Large intestine (tissue), 3 donors: ENCODE measurements at regions not wholly inside any gene's neighbourhood (a gene's known extent, or its start where the extent isn't known, plus 50 kb on each side); places are given as distances from the start of the nearest gene placed in this dataset.
"Not testable (repeated sequence)": the region's sequence is repeated elsewhere in the genome, so short reads cannot be mapped to it uniquely, and the experiment has no call there.

Experiments used
- DNase-seq, 2 donors: peaks; one replicate each; pipeline versions ENCODE4 v3.0.0 to v3.0.0-alpha.2; 2013
- H3K27ac ChIP-seq: one replicate; pipeline ENCODE4 v1.5.1; 2013; ENCODE audit warnings: low read length
- H3K27me3 ChIP-seq: 2 replicates; pipeline ENCODE4 v1.6.1; 2013; ENCODE audit warnings: low read length; ENCODE audit not compliant: control insufficient read depth, insufficient read depth
- H3K36me3 ChIP-seq: 2 replicates; pipeline ENCODE4 v1.6.1; 2013; ENCODE audit warnings: low read length; ENCODE audit not compliant: control insufficient read depth, insufficient read depth
- H3K4me1 ChIP-seq: one replicate; pipeline ENCODE4 v1.6.1; 2013; ENCODE audit warnings: low read length; ENCODE audit not compliant: control insufficient read depth, insufficient read depth
- H3K4me3 ChIP-seq: one replicate; pipeline ENCODE4 v1.5.1; 2013; ENCODE audit warnings: low read length
- H3K9me3 ChIP-seq: one replicate; pipeline ENCODE4 v1.6.1; 2013; ENCODE audit warnings: mild to moderate bottlenecking, low read depth, low read length, moderate library complexity; ENCODE audit not compliant: control insufficient read depth
- WGBS: methylation state at CpG from one replicate; pipeline ENCODE4 v1.1.5; 2013; ENCODE audit warnings: low lambda C conversion rate; ENCODE audit not compliant: insufficient coverage; 5-methylcytosine and 5-hydroxymethylcytosine counted together

DNA sequence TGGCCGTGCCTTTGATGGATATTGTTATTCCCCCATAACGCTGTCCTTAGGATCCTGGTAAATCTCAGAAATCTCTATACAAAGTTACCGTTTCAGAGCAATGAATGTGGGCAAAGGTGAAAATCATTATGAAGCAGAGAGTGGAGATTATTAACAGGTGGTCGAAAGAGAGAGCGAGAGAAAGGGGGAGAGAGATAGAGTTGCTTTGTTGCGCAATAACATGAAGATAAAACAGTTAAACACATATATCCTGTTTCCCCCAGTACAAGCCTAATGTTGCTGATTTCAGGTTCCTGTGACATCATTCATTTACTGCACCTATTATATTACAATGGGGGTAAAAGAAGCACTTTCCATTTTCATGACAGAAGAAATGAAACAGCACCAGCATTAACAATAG lies 535.4 kb upstream of the RBFOX1 start:
- no peaks in the 10 kb centered on the region for H3K27me3 ChIP-seq
- no peak overlapping the region for H3K4me3 ChIP-seq
- H3K27ac ChIP-seq, result no peak overlapping the region
- WGBS, result 7% methylated on average over 3 of the region's 6 CpGs
- no peaks in the 10 kb centered on the region for H3K4me1 ChIP-seq
- no peaks in the 10 kb centered on the region for H3K36me3 ChIP-seq
- no peaks in the 10 kb centered on the region for H3K9me3 ChIP-seq
- no peak for DNase-seq

DNA sequence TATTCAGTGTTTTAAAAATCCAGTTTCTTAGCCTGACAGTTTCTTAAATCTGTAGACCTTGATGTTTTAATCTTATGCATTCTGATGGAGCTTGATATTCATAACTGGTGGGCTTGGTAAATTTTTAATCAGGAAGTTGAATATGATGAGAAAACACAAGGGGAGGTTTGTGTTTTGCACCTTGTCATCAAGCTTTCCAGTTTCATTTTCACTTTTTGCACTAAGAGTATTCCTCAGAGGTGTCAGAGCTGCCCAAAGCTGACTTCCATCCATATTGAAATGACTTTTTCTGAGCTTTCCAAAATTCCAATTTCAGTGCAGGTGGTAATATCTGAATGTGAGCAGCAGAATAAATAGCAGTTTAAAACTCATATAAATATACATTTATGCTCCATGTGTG lies 555.0 kb upstream of the RBFOX1 start:
- Histone ChIP-seq H3K27ac (no peak overlapping the region), H3K36me3 (no peaks in the 10 kb centered on the region), H3K9me3 (no peaks in the 10 kb centered on the region), H3K4me3 (no peak overlapping the region), H3K4me1 (no peaks in the 10 kb centered on the region), H3K27me3 (no peaks in the 10 kb centered on the region)
- peak in 1 of 2 donors; percentile 17 for DNase-seq

DNA sequence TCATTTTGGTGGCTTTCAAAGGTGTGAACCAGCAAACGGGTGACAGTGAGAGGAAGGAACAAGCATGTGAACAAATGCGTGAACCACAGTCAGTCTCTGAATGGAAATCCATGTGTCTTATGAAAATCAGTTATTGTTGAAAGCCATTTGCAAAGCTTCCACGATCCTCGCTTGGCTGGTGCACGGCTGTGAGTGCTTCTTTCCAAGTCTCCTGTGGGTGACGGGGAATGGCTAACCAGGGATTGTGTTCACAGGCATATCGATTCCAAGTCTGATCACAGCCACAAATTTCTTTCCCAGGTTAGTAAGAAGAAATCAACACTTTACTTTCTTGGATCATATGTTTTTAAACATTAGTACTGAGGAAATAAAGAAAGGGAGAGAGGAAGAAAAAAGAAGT lies 556.9 kb upstream of the RBFOX1 start:
- no peaks in the 10 kb centered on the region for H3K36me3 ChIP-seq
- H3K4me3 ChIP-seq, result no peak overlapping the region
- no peak overlapping the region for H3K27ac ChIP-seq
- 100% methylated on average over 1 of the region's 7 CpGs for WGBS
- DNase-seq, result no peak
- H3K4me1 ChIP-seq, result no peaks in the 10 kb centered on the region
- H3K9me3 ChIP-seq, result no peaks in the 10 kb centered on the region
- H3K27me3 ChIP-seq, result no peaks in the 10 kb centered on the region

DNA sequence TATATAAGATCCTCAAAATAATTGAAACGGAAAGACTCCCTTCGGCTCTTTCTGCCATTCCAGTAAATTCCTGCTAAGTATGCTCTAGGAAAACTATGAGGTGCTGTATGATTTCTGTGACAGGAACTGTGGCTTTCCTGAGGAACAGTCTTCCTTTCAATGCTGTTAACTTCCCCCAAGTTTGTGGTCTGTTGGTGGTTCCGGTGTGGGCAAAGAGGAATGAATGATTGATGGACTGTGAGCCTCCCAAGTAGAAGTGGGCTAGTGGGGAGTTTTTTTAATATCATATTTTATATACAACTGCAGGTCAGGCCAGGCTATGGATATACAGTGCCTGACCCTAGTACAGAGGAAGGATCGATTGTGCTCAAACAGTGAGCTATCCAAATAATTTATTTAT lies 560.7 kb upstream of the RBFOX1 start:
- Histone ChIP-seq H3K4me1 (no peaks in the 10 kb centered on the region), H3K27me3 (no peaks in the 10 kb centered on the region), H3K9me3 (no peaks in the 10 kb centered on the region), H3K4me3 (no peak overlapping the region), H3K27ac (no peak overlapping the region), H3K36me3 (no peaks in the 10 kb centered on the region)
- no peak for DNase-seq
- WGBS, result no CpG with 5 or more reads among the region's 4 CpGs

DNA sequence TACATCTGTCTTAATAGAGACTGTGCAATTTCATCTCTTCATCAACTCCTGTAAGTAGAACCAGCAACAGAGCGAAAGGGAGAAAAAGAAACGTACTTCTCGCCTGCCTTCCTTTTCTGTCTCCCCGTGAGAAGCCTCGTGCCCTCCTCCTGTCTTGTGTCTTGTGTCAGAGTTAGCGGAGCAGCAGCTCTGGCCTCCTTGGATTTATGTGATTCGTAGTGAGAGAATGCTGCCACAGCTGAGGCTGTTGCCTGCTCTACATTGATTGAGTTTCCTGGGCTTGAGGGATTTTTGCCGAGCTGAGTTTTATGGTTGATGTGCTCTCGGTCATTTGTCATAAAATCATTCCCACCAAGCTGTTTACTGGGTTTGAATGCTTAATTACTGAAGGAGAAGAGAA lies 579.1 kb upstream of the RBFOX1 start:
- DNase-seq, result no peak
- H3K4me1 ChIP-seq, result no peaks in the 10 kb centered on the region
- WGBS, result no CpG with 5 or more reads among the region's 9 CpGs
- no peaks in the 10 kb centered on the region for H3K36me3 ChIP-seq
- no peaks in the 10 kb centered on the region for H3K9me3 ChIP-seq
- H3K4me3 ChIP-seq, result no peak overlapping the region
- H3K27me3 ChIP-seq, result no peaks in the 10 kb centered on the region
- H3K27ac ChIP-seq, result no peak overlapping the region

DNA sequence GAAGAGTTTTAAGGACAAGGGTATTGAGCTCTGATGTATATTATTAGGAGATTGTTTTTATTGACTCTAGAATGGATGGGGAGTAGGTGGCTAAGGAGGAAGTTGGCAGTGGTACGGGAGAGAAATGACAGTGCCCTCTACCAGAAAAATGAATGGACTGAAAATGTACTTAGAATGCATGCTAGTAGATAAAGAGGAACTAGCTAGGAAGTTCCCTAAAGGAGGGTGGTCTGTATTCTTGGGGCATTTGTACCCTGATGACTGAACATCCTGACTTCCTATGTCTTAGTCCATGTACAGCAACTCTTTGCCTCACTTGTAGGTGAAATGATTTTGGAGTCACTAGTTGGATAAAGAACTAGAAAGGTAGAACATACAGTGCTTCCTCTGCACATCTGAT lies 581.5 kb upstream of the RBFOX1 start:
- Histone ChIP-seq H3K27ac (no peak overlapping the region), H3K4me1 (no peaks in the 10 kb centered on the region), H3K36me3 (no peaks in the 10 kb centered on the region), H3K4me3 (no peak overlapping the region), H3K9me3 (no peaks in the 10 kb centered on the region), H3K27me3 (no peaks in the 10 kb centered on the region)
- DNase-seq, result no peak
- WGBS, result 86% methylated on average over 1 of the region's 1 CpG

DNA sequence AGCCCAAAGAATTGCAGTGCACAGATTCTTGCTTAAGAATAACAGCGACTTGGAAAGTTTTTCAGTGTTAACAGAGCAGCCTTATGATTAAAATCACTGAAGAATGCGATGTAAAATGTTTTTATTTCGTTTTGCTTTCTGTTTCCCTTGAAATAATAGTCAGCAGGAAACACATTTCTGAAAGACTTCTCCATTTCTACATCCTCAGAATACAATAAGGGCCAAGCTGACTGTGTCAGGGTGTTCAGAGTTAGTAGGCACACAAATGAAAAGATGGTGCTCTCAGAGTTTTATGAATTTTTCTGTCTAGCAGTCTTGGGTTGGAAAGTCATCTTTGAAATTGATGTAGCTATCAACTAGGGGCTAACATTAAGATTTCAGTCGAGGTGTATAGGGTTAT lies 582.9 kb upstream of the RBFOX1 start:
- Histone ChIP-seq H3K27me3 (no peaks in the 10 kb centered on the region), H3K9me3 (no peaks in the 10 kb centered on the region), H3K4me1 (no peaks in the 10 kb centered on the region), H3K4me3 (no peak overlapping the region), H3K27ac (no peak overlapping the region), H3K36me3 (no peaks in the 10 kb centered on the region)
- no peak for DNase-seq
- WGBS, result 61% methylated on average over 3 of the region's 4 CpGs

DNA sequence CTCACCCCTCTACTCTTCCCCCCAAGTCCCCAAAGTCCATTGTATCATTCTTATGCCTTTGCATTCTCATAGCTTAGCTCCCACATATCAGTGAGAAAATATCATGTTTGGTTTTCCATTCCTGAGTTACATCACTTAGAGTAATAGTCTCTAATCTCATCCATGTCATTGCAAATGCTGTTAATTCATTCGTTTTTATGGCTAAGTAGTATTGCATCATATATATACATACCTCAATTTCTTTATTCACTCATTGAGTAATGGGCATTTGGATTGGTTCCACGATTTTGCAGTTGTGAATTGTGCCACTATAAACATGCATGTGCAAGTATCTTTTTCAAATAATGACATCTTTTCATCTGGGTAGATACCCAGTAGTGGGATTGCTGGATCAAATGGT lies 596.3 kb upstream of the RBFOX1 start:
- H3K27ac ChIP-seq, H3K9me3 ChIP-seq, H3K4me3 ChIP-seq, H3K27me3 ChIP-seq, H3K36me3 ChIP-seq, DNase-seq, H3K4me1 ChIP-seq: not testable (repeated sequence)
- WGBS, result no CpG with 5 or more reads among the region's 2 CpGs

DNA sequence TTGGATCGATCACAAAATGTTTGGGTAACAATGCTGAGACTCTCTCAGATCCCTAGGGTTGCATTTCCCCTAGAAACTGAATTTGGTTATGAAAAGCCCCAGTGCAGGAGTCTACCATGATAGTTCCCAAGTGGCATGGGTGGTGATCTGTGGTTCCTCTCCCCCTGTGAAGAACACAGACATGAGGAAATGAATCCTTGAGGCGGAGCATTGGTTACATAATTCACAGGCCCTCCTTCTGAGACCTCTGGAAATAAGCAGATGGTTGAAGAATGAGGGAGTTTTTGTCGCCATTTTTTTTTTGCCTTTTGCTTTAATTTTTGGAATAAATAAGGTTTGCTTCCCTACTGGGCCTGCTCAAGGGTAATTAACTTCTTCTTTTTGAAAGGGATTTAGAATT lies 597.0 kb upstream of the RBFOX1 start:
- Histone ChIP-seq H3K27ac (no peak overlapping the region), H3K4me3 (no peak overlapping the region), H3K9me3 (no peaks in the 10 kb centered on the region), H3K4me1 (no peaks in the 10 kb centered on the region), H3K36me3 (no peaks in the 10 kb centered on the region), H3K27me3 (no peaks in the 10 kb centered on the region)
- no peak for DNase-seq
- no CpG with 5 or more reads among the region's 3 CpGs for WGBS

DNA sequence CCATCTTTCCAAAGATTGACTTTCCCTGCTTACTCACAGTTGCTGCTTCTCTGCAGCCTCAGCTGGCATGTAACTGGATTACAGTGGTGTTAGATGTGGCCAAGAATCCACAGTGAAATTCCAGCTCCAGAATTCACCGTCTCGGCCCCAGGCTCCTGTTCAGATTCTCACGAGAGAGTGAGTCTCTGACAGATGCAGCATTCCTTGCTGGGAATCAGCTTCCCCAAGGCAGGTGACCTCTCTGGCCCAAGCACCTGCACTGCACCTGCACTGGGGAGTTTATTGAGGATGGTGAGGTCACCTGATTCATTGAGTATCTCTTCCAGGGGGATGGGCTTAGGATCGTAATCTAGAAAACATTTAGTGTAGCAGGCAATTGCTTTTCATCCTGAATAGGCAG lies 600.5 kb upstream of the RBFOX1 start:
- H3K36me3 ChIP-seq, result no peaks in the 10 kb centered on the region
- DNase-seq, result no peak
- no CpG with 5 or more reads among the region's 4 CpGs for WGBS

DNA sequence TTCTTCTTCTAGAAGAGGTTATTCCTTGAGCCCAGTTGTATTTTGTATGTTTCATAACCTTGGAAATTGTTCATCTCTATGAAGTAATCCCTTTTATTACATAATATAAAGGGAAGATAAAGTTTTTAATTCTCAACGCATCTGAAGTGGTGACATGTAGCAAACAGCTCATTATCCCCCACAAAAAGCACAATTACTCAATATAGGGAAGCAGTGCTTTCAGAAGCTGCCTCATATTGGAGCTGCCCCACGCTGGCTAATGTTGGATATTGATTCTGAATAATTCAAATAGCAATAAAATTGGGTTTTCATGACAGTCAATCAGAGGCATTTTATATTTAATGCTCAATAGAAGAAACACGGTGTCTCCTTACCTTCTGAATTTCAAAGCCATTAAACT lies 604.3 kb upstream of the RBFOX1 start:
- no peak for DNase-seq
- Histone ChIP-seq H3K27me3 (no peaks in the 10 kb centered on the region), H3K27ac (no peak overlapping the region), H3K9me3 (no peaks in the 10 kb centered on the region), H3K4me3 (no peak overlapping the region), H3K4me1 (no peaks in the 10 kb centered on the region), H3K36me3 (no peaks in the 10 kb centered on the region)
- WGBS, result 69% methylated on average over 2 of the region's 3 CpGs

More for the DNA sequence above, 600.5 kb upstream of the RBFOX1 start:
- H3K9me3 ChIP-seq, result no peaks in the 10 kb centered on the region
- H3K4me1 ChIP-seq, result no peaks in the 10 kb centered on the region
- no peak overlapping the region for H3K27ac ChIP-seq
- no peak overlapping the region for H3K4me3 ChIP-seq
- H3K27me3 ChIP-seq, result no peaks in the 10 kb centered on the region
